Esophagus muscularis mucosa (tissue), 4 donors: ENCODE measurements at regions not wholly inside any gene's neighbourhood (a gene's known extent, or its start where the extent isn't known, plus 50 kb on each side); places are given as distances from the start of the nearest gene placed in this dataset.
A peak's percentile ranks its signal among the peaks of the same experiment; 100 is the strongest.

Source experiments
- DNase-seq: peaks from one replicate; pipeline ENCODE4 v3.0.0-alpha.2; 2017; ENCODE audit errors: extremely low spot score
- H3K27ac ChIP-seq, 4 donors: fragments of 200-600 bp; sonication (generic); replicated peaks in 1 of 4; 1 replicate in 3 of 4; 2 replicates in 1 of 4; pipeline ENCODE4 v1.5.1; 2016 to 2019; ENCODE audit warnings: mild to moderate bottlenecking in 1 of 4
- H3K27me3 ChIP-seq, 4 donors: fragments of 200-600 bp; sonication (generic); one replicate each; pipeline versions ENCODE4 v1.5.1 to v1.6.0; 2016 to 2019
- H3K36me3 ChIP-seq, 4 donors: fragments of 200-600 bp; sonication (generic); one replicate each; pipeline ENCODE4 v1.5.1; 2016 to 2019
- H3K4me1 ChIP-seq, 4 donors: fragments of 200-600 bp; sonication (generic); one replicate each; pipeline ENCODE4 v1.5.1; 2016 to 2019
- H3K4me3 ChIP-seq, 4 donors: fragments of 200-600 bp; sonication (generic); 1 replicate in 2 of 4; 2 replicates in 2 of 4; pipeline ENCODE4 v1.5.1; 2016 to 2019; ENCODE audit warnings: mild to moderate bottlenecking in 4 of 4, moderate library complexity in 1 of 4
- H3K9me3 ChIP-seq, 4 donors: fragments of 200-600 bp; sonication (generic); 1 replicate in 3 of 4; 2 replicates in 1 of 4; pipeline ENCODE4 v1.5.1; 2016 to 2019
- CTCF ChIP-seq, 3 experiments: fragments of 200-600 bp in 2 of 3; fragments of 450-650 bp in 1 of 3; sonication (generic) in 2 of 3; IDR thresholded peaks; one replicate each; pipeline ENCODE4 v1.5.1; 2017 to 2019; ENCODE audit warnings: antibody characterized with exemption in 3 of 3, mild to moderate bottlenecking in 2 of 3, moderate library complexity in 1 of 3
- EP300 ChIP-seq: sonication (generic); formaldehyde crosslinking; IDR thresholded peaks from one replicate; pipeline ENCODE4 v1.6.1; 2017; ENCODE audit warnings: antibody characterized with exemption
- POLR2A ChIP-seq: fragments of 450-650 bp; IDR thresholded peaks from one replicate; pipeline ENCODE4 v1.6.1; 2017; ENCODE audit warnings: antibody characterized with exemption, moderate library complexity, mild to moderate bottlenecking, low read depth
- POLR2AphosphoS5 ChIP-seq, 2 donors: sonication (generic); formaldehyde crosslinking; IDR thresholded peaks; one replicate each; pipeline ENCODE4 v1.6.1; 2017; ENCODE audit warnings: antibody characterized with exemption in 2 of 2
- WGBS: methylation state at CpG from one replicate; pipeline ENCODE4 v1.1.5; 2018; 5-methylcytosine and 5-hydroxymethylcytosine counted together
- intact Hi-C: fragments of 100-400 bp; cut with DNase I; formaldehyde crosslinking; loops from one replicate; pipeline ENCODE4 v1.15.1; 2023

DNA sequence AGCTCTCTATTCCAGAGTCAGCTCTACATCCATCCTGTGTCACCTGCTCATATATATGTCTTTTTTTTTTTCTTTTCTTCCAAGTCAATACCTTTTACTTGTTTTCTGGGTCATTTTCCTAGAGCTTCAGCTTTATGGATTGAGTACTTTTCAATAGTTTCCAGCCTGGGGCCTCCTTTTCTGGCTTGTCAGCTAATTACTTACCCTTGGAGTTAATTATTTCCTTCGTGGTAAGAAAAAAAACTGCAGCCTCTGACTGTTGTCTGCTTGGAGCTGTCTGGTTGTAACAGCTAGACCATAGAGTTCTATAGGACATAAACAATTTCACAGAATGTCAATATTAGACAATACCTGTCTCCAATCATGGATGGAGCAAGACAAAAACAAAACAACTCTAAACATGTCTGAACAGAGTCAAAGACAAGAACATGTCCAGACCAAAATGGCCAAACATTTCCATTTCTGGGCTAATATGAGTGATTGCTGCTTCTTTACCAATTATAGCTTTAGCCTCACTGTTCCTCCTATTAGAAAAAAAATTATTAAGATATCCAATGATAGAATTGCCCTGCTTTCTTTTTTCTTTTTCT, 643.1 kb downstream of the SLC4A3 start:
- DNase-seq: no peak
- no peak overlapping the region for H3K4me3 ChIP-seq
- 28% methylated on average over 1 of the region's 1 CpG for WGBS
- peaks cover 0 to 2% (median 0%) of the 10 kb centered on the region in 4 donors for H3K4me1 ChIP-seq
- no peak for TF ChIP-seq CTCF (IDR thresholded peaks at IDR 0.05)
- TF ChIP-seq POLR2AphosphoS5 (IDR thresholded peaks at IDR 0.05): no peak
- no peak for TF ChIP-seq POLR2A
- no peak for TF ChIP-seq EP300
- intact Hi-C loops: no loop called here
- no peaks in the 10 kb centered on the region for H3K9me3 ChIP-seq
- H3K27me3 ChIP-seq: no peaks in the 10 kb centered on the region
- no peaks in the 10 kb centered on the region for H3K36me3 ChIP-seq
- H3K27ac ChIP-seq: no peak overlapping the region

DNA sequence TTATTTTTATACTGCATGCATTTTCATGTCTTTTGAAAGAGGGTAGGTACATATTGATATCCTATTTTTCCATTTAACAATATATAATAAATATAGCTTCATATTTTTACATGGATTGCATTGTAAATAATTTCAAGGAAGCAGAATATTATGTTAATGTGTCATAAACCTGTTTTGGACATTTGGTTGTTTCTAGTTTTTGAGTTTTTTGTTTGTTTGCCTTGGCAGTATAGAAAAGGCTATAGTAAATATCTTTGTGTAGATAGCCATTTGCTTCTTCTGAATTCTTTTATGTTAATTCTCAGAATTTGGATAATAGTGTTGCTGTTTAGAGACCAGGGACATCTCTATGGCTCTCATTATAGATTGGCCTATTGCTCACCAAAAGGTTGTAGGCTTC, 645.2 kb downstream of the SLC4A3 start:
- Histone ChIP-seq H3K36me3 (no peaks in the 10 kb centered on the region), H3K27ac (no peak overlapping the region), H3K4me1 (peaks cover 0 to 22% (median 16%) of the 10 kb centered on the region in 4 donors), H3K27me3 (no peaks in the 10 kb centered on the region), H3K4me3 (no peak overlapping the region), H3K9me3 (no peaks in the 10 kb centered on the region)
- no peak for DNase-seq
- TF ChIP-seq EP300 (no peak), POLR2A (no peak)
- intact Hi-C loops: no loop called here

DNA sequence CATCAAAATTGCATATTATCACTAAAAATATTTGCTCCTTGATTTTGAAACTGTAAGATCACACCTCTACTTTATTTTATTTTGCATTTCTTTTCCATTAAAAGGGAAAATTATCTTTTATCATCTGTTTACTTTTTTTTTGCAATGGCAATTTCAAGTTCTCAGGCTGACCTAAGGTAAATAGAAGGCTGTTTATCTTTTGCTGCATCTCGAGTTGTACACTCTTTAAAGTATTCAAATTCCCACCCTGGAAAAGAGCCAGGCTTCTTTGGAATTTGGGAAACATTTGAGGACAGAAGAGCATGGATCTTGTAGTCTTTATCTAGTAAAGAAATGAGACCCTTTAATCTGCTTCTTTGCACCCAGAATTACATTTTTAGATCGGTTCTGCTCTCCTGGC, 645.7 kb downstream of the SLC4A3 start:
- intact Hi-C loops: no loop called here
- no peak for TF ChIP-seq EP300
- no peak for TF ChIP-seq CTCF (IDR thresholded peaks at IDR 0.05)
- TF ChIP-seq POLR2AphosphoS5 (IDR thresholded peaks at IDR 0.05): no peak
- TF ChIP-seq POLR2A: no peak

GRCh38 chr2:220275454-220275853, 648.0 kb downstream of the SLC4A3 start:
- H3K9me3 ChIP-seq: no peaks in the 10 kb centered on the region
- no peak overlapping the region for H3K4me3 ChIP-seq
- peaks cover 0 to 27% (median 22%) of the 10 kb centered on the region in 4 donors for H3K4me1 ChIP-seq
- H3K27ac ChIP-seq: no peak overlapping the region
- intact Hi-C loops: no loop called here
- H3K36me3 ChIP-seq: no peaks in the 10 kb centered on the region
- TF ChIP-seq EP300: no peak
- no peak for TF ChIP-seq POLR2A
- no peak for TF ChIP-seq CTCF (IDR thresholded peaks at IDR 0.05)
- TF ChIP-seq POLR2AphosphoS5 (IDR thresholded peaks at IDR 0.05): no peak
- no peaks in the 10 kb centered on the region for H3K27me3 ChIP-seq
- no peak for DNase-seq
- 97% methylated on average over 3 of the region's 3 CpGs for WGBS

More for the DNA sequence above, 645.7 kb downstream of the SLC4A3 start:
- DNase-seq: no peak
- Histone ChIP-seq H3K4me3 (no peak overlapping the region), H3K36me3 (no peaks in the 10 kb centered on the region), H3K27me3 (no peaks in the 10 kb centered on the region), H3K4me1 (peaks cover 0 to 27% (median 20%) of the 10 kb centered on the region in 4 donors), H3K27ac (no peak overlapping the region), H3K9me3 (no peaks in the 10 kb centered on the region)
- 74% methylated on average over 2 of the region's 2 CpGs for WGBS

- peaks cover 0 to 27% (median 22%) of the 10 kb centered on the region in 4 donors for H3K4me1 ChIP-seq
- H3K4me3 ChIP-seq: no peak overlapping the region
- 36% methylated on average over 2 of the region's 2 CpGs for WGBS
- no peaks in the 10 kb centered on the region for H3K9me3 ChIP-seq
- H3K27me3 ChIP-seq: no peaks in the 10 kb centered on the region
- peak overlapping the region in 3 of 4 donors; percentile 5 to 52 (median 7) for H3K27ac ChIP-seq
- no peaks in the 10 kb centered on the region for H3K36me3 ChIP-seq
- DNase-seq: no peak
- intact Hi-C loops: no loop called here
- TF ChIP-seq EP300: no peak
- TF ChIP-seq CTCF (IDR thresholded peaks at IDR 0.05): no peak
- no peak for TF ChIP-seq POLR2AphosphoS5 (IDR thresholded peaks at IDR 0.05)
- no peak for TF ChIP-seq POLR2A
Measured at GRCh38 chr2:220276741-220277444, 649.5 kb downstream of the SLC4A3 start.
